HepG2 (cell line): ENCODE measurements at regions not wholly inside any gene's neighbourhood (a gene's known extent, or its start where the extent isn't known, plus 50 kb on each side); places are given as distances from the start of the nearest gene placed in this dataset.

Experiments
- BRCA1 ChIP-seq: sonication (generic); formaldehyde crosslinking; IDR thresholded peaks from 2 replicates; pipeline ENCODE4 v1.4.0; 2020; ENCODE audit warnings: missing genetic modification reagents
- GTF2F1 ChIP-seq: fragments of 150-350 bp; IDR thresholded peaks from 2 replicates; pipeline ENCODE4 v1.6.1; 2014; ENCODE audit warnings: low read length
- IKZF1 ChIP-seq: fragments of 450-650 bp; IDR thresholded peaks from 2 replicates; pipeline ENCODE4 v1.7.1; 2016
- MAFK ChIP-seq, 2 experiments: IDR thresholded peaks in 1 of 2; conservative IDR thresholded peaks in 1 of 2; 2 replicates each; pipeline ENCODE4 v1.6.1; 2011; ENCODE audit warnings: improper control_type of control experiment in 2 of 2, low read length in 2 of 2
- NPAS2 ChIP-seq: sonication (generic); formaldehyde crosslinking; IDR thresholded peaks from 2 replicates; pipeline ENCODE4 v1.8.0; 2022; ENCODE audit warnings: mild to moderate bottlenecking, missing genetic modification reagents, borderline replicate concordance
- POLR2A ChIP-seq, 2 experiments: IDR thresholded peaks; 2 replicates each; pipeline ENCODE4 v1.6.1; 2011; ENCODE audit warnings: low read depth in 2 of 2, low read length in 2 of 2, mild to moderate bottlenecking in 1 of 2, moderate library complexity in 1 of 2; ENCODE audit not compliant: insufficient read depth in 1 of 2
- POLR2AphosphoS5 ChIP-seq: IDR thresholded peaks from 2 replicates; pipeline ENCODE4 v1.6.1; 2012; ENCODE audit warnings: low read depth, low read length
- SP4 ChIP-seq: sonication (generic); formaldehyde crosslinking; IDR thresholded peaks from 2 replicates; pipeline ENCODE4 v1.8.1; 2023; ENCODE audit warnings: mild to moderate bottlenecking, missing genetic modification reagents
- ZBTB1 ChIP-seq: sonication (generic); formaldehyde crosslinking; IDR thresholded peaks from 2 replicates; pipeline ENCODE4 v1.4.0; 2020; ENCODE audit warnings: missing genetic modification reagents, borderline replicate concordance
- ZNF33B ChIP-seq: sonication (generic); formaldehyde crosslinking; IDR thresholded peaks from 2 replicates; pipeline ENCODE4 v1.5.1; 2020; ENCODE audit warnings: mild to moderate bottlenecking, missing genetic modification reagents
- TF ChIP-seq, protein P1 (sequence below): IDR thresholded peaks from 2 replicates; pipeline ENCODE4 v1.6.1; 2016; ENCODE audit warnings: control low read depth
- TF ChIP-seq, protein P2 (sequence below), 2 experiments: fragments of 450-650 bp in 1 of 2; sonication (generic) in 1 of 2; formaldehyde crosslinking in 1 of 2; IDR thresholded peaks; 2 replicates each; pipeline versions ENCODE4 v1.6.1 to v1.8.0; 2016 to 2022; ENCODE audit warnings: antibody characterized with exemption in 1 of 2, mild to moderate bottlenecking in 1 of 2, missing genetic modification reagents in 1 of 2
- TF ChIP-seq, protein P3 (sequence below): sonication (generic); formaldehyde crosslinking; IDR thresholded peaks from 2 replicates; pipeline ENCODE4 v1.5.0; 2020; ENCODE audit warnings: mild to moderate bottlenecking, missing genetic modification reagents, moderate library complexity
- TF ChIP-seq, protein P4 (sequence below): sonication (generic); formaldehyde crosslinking; IDR thresholded peaks from 2 replicates; pipeline ENCODE4 v1.4.0; 2020; ENCODE audit warnings: mild to moderate bottlenecking, missing genetic modification reagents

DNA sequence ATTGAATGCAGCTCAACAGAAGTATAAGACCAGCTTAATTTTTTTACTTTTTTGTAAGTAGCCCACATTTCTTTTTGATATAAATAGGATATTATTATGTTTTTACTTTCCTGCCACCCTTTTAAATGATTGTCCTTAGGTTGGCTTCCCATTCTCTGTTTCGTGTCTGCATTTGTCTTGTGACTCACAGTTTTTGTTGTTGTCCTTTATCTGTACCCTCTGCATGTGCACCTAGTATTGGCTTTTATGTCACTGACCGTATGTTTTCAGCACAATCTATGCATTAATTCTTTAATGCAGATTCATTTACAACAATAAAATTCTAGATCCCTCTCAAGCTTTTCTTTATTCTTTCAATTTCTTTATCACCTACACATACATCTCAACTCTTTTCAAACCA, 474.2 kb upstream of the FANCL start:
- TF ChIP-seq GTF2F1 (no peak), POLR2A (IDR thresholded peaks at IDR 0.05; ENCODE audit: insufficient read depth in 1 of 2, low read depth in 2 of 2, low read length in 2 of 2) (no peak), NPAS2 (CRISPR knock-in tag) (no peak), SP4 (CRISPR knock-in tag) (no peak), IKZF1 (no peak), ZNF33B (CRISPR knock-in tag) (no peak), MAFK (conservative IDR thresholded peaks at IDR 0.05 in 1 of 2, IDR thresholded peaks at IDR 0.05 in 1 of 2; ENCODE audit: low read length in 2 of 2) (no peak), POLR2AphosphoS5 (no peak), ZBTB1 (CRISPR knock-in tag) (no peak), BRCA1 (CRISPR knock-in tag) (no peak)
- TF ChIP-seq, protein P1, sequence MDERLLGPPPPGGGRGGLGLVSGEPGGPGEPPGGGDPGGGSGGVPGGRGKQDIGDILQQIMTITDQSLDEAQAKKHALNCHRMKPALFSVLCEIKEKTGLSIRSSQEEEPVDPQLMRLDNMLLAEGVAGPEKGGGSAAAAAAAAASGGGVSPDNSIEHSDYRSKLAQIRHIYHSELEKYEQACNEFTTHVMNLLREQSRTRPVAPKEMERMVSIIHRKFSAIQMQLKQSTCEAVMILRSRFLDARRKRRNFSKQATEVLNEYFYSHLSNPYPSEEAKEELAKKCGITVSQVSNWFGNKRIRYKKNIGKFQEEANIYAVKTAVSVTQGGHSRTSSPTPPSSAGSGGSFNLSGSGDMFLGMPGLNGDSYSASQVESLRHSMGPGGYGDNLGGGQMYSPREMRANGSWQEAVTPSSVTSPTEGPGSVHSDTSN (CRISPR knock-in tag), result no peak
- TF ChIP-seq, protein P2, sequence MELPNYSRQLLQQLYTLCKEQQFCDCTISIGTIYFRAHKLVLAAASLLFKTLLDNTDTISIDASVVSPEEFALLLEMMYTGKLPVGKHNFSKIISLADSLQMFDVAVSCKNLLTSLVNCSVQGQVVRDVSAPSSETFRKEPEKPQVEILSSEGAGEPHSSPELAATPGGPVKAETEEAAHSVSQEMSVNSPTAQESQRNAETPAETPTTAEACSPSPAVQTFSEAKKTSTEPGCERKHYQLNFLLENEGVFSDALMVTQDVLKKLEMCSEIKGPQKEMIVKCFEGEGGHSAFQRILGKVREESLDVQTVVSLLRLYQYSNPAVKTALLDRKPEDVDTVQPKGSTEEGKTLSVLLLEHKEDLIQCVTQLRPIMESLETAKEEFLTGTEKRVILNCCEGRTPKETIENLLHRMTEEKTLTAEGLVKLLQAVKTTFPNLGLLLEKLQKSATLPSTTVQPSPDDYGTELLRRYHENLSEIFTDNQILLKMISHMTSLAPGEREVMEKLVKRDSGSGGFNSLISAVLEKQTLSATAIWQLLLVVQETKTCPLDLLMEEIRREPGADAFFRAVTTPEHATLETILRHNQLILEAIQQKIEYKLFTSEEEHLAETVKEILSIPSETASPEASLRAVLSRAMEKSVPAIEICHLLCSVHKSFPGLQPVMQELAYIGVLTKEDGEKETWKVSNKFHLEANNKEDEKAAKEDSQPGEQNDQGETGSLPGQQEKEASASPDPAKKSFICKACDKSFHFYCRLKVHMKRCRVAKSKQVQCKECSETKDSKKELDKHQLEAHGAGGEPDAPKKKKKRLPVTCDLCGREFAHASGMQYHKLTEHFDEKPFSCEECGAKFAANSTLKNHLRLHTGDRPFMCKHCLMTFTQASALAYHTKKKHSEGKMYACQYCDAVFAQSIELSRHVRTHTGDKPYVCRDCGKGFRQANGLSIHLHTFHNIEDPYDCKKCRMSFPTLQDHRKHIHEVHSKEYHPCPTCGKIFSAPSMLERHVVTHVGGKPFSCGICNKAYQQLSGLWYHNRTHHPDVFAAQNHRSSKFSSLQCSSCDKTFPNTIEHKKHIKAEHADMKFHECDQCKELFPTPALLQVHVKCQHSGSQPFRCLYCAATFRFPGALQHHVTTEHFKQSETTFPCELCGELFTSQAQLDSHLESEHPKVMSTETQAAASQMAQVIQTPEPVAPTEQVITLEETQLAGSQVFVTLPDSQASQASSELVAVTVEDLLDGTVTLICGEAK (IDR thresholded peaks at IDR 0.05), result no peak
- TF ChIP-seq, protein P2 (CRISPR knock-in tag; IDR thresholded peaks at IDR 0.05), result no peak
- TF ChIP-seq, protein P3, sequence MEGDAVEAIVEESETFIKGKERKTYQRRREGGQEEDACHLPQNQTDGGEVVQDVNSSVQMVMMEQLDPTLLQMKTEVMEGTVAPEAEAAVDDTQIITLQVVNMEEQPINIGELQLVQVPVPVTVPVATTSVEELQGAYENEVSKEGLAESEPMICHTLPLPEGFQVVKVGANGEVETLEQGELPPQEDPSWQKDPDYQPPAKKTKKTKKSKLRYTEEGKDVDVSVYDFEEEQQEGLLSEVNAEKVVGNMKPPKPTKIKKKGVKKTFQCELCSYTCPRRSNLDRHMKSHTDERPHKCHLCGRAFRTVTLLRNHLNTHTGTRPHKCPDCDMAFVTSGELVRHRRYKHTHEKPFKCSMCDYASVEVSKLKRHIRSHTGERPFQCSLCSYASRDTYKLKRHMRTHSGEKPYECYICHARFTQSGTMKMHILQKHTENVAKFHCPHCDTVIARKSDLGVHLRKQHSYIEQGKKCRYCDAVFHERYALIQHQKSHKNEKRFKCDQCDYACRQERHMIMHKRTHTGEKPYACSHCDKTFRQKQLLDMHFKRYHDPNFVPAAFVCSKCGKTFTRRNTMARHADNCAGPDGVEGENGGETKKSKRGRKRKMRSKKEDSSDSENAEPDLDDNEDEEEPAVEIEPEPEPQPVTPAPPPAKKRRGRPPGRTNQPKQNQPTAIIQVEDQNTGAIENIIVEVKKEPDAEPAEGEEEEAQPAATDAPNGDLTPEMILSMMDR, result no peak
- TF ChIP-seq, protein P4, sequence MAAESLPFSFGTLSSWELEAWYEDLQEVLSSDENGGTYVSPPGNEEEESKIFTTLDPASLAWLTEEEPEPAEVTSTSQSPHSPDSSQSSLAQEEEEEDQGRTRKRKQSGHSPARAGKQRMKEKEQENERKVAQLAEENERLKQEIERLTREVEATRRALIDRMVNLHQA, result no peak
